GM21447 (cell line): ENCODE measurements at regions not wholly inside any gene's neighbourhood (a gene's known extent, or its start where the extent isn't known, plus 50 kb on each side); places are given as distances from the start of the nearest gene placed in this dataset.
"Not testable (repeated sequence)": the region's sequence is repeated elsewhere in the genome, so short reads cannot be mapped to it uniquely, and the experiment has no call there.

ENCODE experiments used
- ATAC-seq: cut with Tn5 transposase; IDR thresholded peaks from one replicate; pipeline ENCODE4 v1.9.1; 2021; ENCODE audit not compliant: unreplicated experiment

DNA sequence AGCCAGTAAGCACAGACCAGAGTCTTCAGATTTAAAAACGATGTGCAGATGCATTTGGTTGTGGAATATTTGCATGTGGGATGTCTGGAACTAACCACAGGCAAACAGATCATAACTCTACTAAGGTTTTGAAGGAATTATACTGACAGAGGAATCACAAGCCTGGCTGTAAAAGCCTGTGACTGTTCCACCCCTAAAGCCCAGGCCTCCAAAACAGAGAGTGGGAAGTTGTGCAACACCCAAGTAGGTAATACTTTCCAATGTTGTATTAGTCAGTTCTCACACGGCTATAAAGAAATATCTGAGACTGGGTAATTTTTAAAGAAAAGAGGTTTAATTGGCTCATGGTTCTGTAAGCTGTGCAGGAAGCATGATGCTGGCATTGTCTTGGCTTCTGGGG is 68.1 kb upstream of the DCD start:
- ATAC-seq, result no peak

DNA sequence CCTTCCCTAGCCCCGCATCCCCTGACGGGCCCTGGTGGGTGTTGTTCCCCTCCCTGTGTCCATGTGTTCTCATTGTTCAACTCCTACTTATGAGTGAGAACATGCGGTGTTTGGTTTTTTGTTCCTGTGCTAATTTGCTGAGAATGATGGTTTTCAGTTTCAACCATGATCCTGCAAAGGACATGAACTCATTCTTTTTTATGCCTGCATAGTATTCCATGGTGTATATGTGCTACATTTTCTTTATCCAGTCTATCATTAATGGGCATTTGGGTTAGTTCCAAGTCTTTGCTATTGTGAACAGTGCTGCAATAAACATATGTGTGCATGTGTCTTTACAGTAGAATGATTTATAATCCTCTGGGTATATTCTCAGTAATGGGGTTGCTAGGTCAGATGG is 65.7 kb upstream of the DCD start:
- ATAC-seq, result not testable (repeated sequence)

DNA sequence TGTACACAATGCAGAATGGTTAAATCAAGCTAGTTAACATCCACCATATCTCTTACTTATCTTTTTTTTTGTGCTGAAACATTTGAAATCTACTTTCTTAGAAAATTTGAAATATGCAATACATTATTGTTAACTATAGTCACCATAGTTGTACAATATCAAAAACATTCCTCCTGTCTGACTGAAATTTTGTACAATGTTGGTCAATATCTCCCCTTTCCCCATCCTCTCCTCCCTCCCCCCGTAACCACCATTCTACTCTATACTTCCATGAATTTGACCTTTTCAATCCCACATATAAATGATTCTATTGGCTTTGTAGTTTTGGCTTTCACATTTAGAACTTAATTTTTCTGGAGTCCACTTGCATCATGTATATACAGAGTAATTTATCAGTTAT is 63.5 kb upstream of the DCD start:
- ATAC-seq, result no peak

DNA sequence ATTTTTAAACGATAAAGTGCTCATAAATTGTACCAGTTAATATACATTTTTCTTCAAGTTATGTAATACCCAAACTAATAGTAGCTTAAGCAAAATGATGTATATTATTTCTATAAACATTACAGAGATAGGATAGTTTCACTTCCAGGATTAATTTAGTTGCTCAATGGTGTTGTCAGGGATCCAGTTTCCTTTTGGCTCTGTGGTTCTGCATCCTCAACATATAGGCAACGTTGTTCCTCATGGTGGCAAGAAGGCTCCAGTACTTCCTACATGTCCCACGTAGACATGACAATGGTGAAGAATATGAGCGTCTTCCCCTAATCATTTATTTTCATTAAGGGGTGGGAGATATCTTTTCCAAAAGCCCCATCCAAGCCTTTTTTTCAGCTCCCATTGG is 60.7 kb upstream of the DCD start:
- no peak for ATAC-seq

DNA sequence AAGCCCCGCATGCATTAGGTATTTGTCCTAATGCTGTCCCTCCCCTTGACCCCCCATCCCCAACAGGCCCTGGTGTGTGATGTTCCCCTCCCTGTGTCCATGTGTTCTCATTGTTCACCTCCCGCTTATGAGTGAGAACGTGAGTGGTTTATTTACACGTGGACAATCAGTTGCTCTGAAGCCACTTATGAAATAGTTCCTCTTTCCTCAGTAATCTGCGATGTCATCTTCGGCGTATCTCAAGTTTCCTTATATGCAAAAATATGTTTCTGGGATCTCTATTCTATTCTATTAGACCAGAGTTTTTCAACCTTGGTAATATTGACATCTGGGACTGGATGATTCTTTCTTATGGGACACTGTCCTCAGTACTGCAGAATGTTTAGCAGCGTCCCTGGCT is 56.0 kb upstream of the DCD start:
- ATAC-seq, result no peak

DNA sequence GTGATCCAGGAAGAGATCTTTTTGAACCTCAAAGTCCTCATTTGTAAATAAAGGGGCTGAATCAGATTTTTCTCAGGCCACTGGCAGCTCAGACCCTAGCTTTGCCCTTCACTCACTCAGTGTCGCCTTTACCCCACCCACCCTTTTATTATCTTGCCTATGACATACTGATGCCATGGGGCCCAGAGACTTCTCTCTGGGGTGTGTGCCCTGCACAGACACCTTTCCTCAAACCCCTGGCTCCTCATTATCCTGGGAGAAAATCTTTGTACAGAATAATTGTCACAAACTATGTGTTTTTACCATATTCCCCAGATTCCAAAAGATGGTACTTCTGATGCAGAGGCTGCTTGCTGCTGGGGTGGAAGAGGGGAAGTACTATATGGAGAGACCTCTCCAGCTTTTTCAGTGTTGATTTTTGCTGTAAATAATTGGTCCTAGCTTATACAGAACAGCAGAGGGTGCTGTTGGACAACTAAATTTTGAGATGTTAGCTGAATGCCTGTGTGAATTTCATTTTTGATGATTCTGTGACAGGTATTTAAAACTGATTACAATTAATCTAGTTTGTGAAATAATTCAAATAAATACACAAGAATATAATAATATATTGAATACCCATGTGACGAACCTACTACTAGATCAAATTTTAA is 53.9 kb upstream of the DCD start:
- ATAC-seq, result no peak

DNA sequence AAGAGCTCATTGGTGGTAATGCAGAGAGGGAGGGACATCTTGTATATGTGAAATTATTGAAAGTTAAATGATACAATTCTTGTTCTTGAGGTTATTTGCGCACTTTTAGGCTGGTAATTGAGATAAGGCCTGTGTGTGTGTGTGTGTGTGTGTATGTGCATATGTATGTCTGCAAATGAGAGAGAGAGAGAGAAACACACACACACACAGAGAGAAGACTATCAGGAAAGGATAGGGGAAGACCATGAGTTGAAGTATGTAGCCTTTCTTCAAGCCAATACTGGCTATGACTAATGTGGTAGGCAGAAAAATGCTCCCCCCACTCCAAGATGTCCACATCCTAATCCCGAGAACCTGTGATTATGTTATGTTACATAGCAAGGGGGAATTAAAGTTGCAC is 52.7 kb upstream of the DCD start:
- no peak for ATAC-seq

DNA sequence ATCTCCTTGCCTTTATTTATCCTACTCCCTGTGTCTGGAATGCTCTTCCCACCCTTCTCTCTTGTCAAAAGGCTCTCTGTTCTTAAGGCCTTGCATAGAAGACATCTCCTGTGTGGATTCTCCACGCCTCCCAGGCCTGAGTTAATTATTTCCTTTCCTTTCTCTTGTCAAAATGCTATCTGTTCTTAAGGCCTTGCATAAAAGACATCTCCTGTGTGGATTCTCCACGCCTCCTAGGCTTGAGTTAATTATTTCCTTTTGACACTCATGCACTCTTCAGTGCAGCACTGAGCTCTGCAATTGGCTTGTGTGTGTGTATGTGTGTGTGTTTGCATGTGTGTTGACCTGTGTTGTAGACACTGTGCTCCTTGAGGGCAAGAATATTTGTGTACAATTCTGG is 52.1 kb upstream of the DCD start:
- ATAC-seq, result no peak
